Loucy (cell line): ENCODE measurements at regions not wholly inside any gene's neighbourhood (a gene's known extent, or its start where the extent isn't known, plus 50 kb on each side); places are given as distances from the start of the nearest gene placed in this dataset.

Experiments used
- CTCF ChIP-seq: fragments of 200-600 bp; sonication (generic); conservative IDR thresholded peaks from 2 replicates; pipeline ENCODE4 v1.5.1; 2014; ENCODE audit warnings: mild to moderate bottlenecking, antibody characterized with exemption, low read length
- EZH2phosphoT487 ChIP-seq: fragments of 200-600 bp; IDR thresholded peaks from 2 replicates; pipeline ENCODE4 v1.6.1; 2018; ENCODE audit warnings: antibody characterized with exemption, mild to moderate bottlenecking, moderate library complexity, borderline replicate concordance

- TF ChIP-seq CTCF: no peak
- TF ChIP-seq EZH2phosphoT487: no peak
Measured at GRCh38 chr10:3926258-3926657, 141.2 kb upstream of the KLF6 start.
